Activated CD8-positive, alpha-beta T cell treated with anti-CD3 and anti-CD28 coated beads, Interleukin-2, amount 10 ng/mL, durations not matched to agents 7 days and 5 days (primary cell): ENCODE measurements at regions not wholly inside any gene's neighbourhood (a gene's known extent, or its start where the extent isn't known, plus 50 kb on each side); places are given as distances from the start of the nearest gene placed in this dataset.
"Not testable (repeated sequence)": the region's sequence is repeated elsewhere in the genome, so short reads cannot be mapped to it uniquely, and the experiment has no call there.

ENCODE experiments used
- ATAC-seq: fragments of 150-1000 bp; cut with Tn5 transposase; one replicate; pipeline ENCODE4 v1.10.0; 2021; ENCODE audit warnings: moderate library complexity
- CTCF ChIA-PET: fragments of 350-600 bp; sonication (Branson Sonifier 250); formaldehyde crosslinking; loops from one replicate; lab custom pipeline; 2021; ENCODE audit warnings: antibody characterized with exemption; lab: Charles Lee
- POLR2A ChIA-PET: fragments of 350-600 bp; sonication (Branson Sonifier 250); formaldehyde crosslinking; loops from one replicate; lab custom pipeline; 2021; ENCODE audit warnings: antibody characterized with exemption; lab: Charles Lee
- DNase-seq: peaks from one replicate; pipeline ENCODE4 v3.0.0-alpha.2; 2020
- H3K27ac Mint-ChIP-seq: one replicate; pipeline ENCODE4 v1.8.0; 2021; ENCODE audit warnings: mild to moderate bottlenecking, mixed read lengths
- H3K27me3 Mint-ChIP-seq: one replicate; pipeline ENCODE4 v1.8.0; 2021; ENCODE audit warnings: low read depth, mixed read lengths
- H3K36me3 Mint-ChIP-seq: one replicate; pipeline ENCODE4 v1.8.0; 2021; ENCODE audit warnings: low read depth, mixed read lengths
- H3K4me1 Mint-ChIP-seq: one replicate; pipeline ENCODE4 v1.8.0; 2021; ENCODE audit warnings: low read depth, mixed read lengths
- H3K4me3 Mint-ChIP-seq: one replicate; pipeline ENCODE4 v1.8.0; 2021; ENCODE audit warnings: mild to moderate bottlenecking, mixed read lengths
- H3K9me3 Mint-ChIP-seq: one replicate; pipeline ENCODE4 v1.8.0; 2022; ENCODE audit warnings: mixed read lengths; ENCODE audit not compliant: insufficient read depth

- no peak for DNase-seq
- ChIA-PET CTCF (no interaction called here), POLR2A (no interaction called here)
- no peak for ATAC-seq
- no peaks in the 10 kb centered on the region for H3K4me1 Mint-ChIP-seq
- no peaks in the 10 kb centered on the region for H3K9me3 Mint-ChIP-seq
- H3K36me3 Mint-ChIP-seq: peaks cover 7% of the 10 kb centered on the region
- no peak overlapping the region for H3K4me3 Mint-ChIP-seq
- no peaks in the 10 kb centered on the region for H3K27me3 Mint-ChIP-seq
- H3K27ac Mint-ChIP-seq: no peak overlapping the region
Measured at GRCh38 chrX:54615109-54615508, 85.1 kb downstream of the GNL3L start.

GRCh38 chrX:54633641-54634040, 103.6 kb downstream of the GNL3L start:
- peaks cover under 1% of the 10 kb centered on the region for H3K36me3 Mint-ChIP-seq
- ChIA-PET POLR2A (no interaction called here), CTCF (no interaction called here)
- no peak for DNase-seq
- no peak for ATAC-seq
- H3K4me3 Mint-ChIP-seq: no peak overlapping the region
- peaks cover 2% of the 10 kb centered on the region for H3K4me1 Mint-ChIP-seq
- H3K9me3 Mint-ChIP-seq: peaks cover 6% of the 10 kb centered on the region
- no peak overlapping the region for H3K27ac Mint-ChIP-seq
- H3K27me3 Mint-ChIP-seq: no peaks in the 10 kb centered on the region

GRCh38 chrX:54639018-54639345, 109.0 kb downstream of the GNL3L start:
- CTCF ChIA-PET: interaction anchor here (1.0 kb wide), 3 partner anchors 12 to 170 kb away, joined by 3 to 4 read pairs (median 3); no protein-coding TSS in a partner anchor
- H3K4me3 Mint-ChIP-seq: peak overlapping the region; percentile 92
- H3K4me1 Mint-ChIP-seq: peaks cover 12% of the 10 kb centered on the region
- H3K9me3 Mint-ChIP-seq: peaks cover 6% of the 10 kb centered on the region
- no peaks in the 10 kb centered on the region for H3K27me3 Mint-ChIP-seq
- peak overlapping the region; percentile 99 for H3K27ac Mint-ChIP-seq
- DNase-seq (no peak), ATAC-seq (no peak)
- POLR2A ChIA-PET: interaction anchor here (0.6 to 1.8 kb wide), 9 partner anchors 109 to 1929 kb away, joined by 3 to 19 read pairs (median 5); partner anchors contain the start of genes APEX2, GNL3L, MAGED2 and PHF8
- peaks cover 4% of the 10 kb centered on the region for H3K36me3 Mint-ChIP-seq

DNA sequence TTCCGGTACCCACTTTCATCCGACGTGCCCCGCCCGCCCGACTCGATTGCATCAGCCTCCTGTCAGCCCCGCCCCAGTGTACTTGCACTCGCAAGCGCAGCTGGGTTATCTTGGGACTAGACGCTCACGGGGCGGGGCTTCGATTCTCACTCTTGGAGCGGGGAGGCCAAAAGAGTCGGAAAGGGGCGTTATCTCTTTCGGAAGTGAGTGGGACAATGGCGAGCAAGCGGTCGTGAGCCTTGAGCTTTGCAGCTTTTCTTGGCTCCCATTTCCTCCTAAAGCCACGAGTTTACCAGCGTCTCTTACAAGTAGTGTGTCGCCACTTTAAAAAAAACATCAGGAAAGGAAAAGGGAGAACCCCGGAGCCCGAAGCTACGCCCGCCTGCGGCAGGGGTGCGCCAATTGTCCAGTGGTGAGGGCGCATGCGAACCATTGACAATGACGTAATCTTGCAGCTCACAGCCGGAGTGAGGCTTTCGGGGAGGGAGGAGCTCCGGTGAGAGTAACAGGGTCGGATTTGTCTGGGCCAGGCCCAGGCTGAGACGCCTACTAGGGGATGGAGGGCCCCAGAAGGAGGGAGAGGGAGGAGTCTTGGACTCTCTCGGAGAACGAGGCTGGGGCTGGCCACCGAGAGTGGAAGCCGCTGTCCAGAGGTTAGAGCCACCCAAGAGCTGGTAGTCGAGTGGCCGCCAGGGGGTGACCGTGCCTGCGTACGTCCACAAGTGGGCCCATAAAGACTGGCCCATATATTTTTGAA, 109.5 kb downstream of the GNL3L start:
- Mint-ChIP-seq H3K9me3 (peaks cover 6% of the 10 kb centered on the region), H3K4me1 (peaks cover 12% of the 10 kb centered on the region), H3K27ac (peak overlapping the region; percentile 99), H3K27me3 (no peaks in the 10 kb centered on the region), H3K36me3 (peaks cover 4% of the 10 kb centered on the region), H3K4me3 (peak overlapping the region; percentile 92)
- peak; percentile 96 for DNase-seq
- ChIA-PET POLR2A (interaction anchor here (0.6 to 1.8 kb wide), 11 partner anchors 109 to 1928 kb away, joined by 3 to 19 read pairs (median 4); partner anchors contain the start of genes APEX2, GNL3L, MAGED2 and PHF8), CTCF (interaction anchor here (1.0 to 1.5 kb wide), 4 partner anchors 11 to 418 kb away, joined by 3 to 4 read pairs (median 3); no protein-coding TSS in a partner anchor)
- ATAC-seq: peak; percentile 97

- DNase-seq (no peak), ATAC-seq (no peak)
- H3K9me3 Mint-ChIP-seq: peaks cover 2% of the 10 kb centered on the region
- POLR2A ChIA-PET: interaction anchor here (0.7 to 1.8 kb wide), 9 partner anchors 110 to 925 kb away, joined by 3 to 19 read pairs (median 5); partner anchors contain the start of genes APEX2, GNL3L and TSR2
- peaks cover 12% of the 10 kb centered on the region for H3K4me1 Mint-ChIP-seq
- CTCF ChIA-PET: interaction anchor here (1.0 to 1.5 kb wide), 2 partner anchors 147 to 417 kb away, joined by 3 to 4 read pairs; no protein-coding TSS in a partner anchor
- H3K36me3 Mint-ChIP-seq: peaks cover 4% of the 10 kb centered on the region
- no peaks in the 10 kb centered on the region for H3K27me3 Mint-ChIP-seq
- peak overlapping the region; percentile 99 for H3K27ac Mint-ChIP-seq
- peak overlapping the region; percentile 92 for H3K4me3 Mint-ChIP-seq
Measured at GRCh38 chrX:54640103-54640690, 110.2 kb downstream of the GNL3L start.

- Mint-ChIP-seq H3K4me3 (no peak overlapping the region), H3K9me3 (no peaks in the 10 kb centered on the region), H3K27me3 (no peaks in the 10 kb centered on the region), H3K36me3 (peaks cover 4% of the 10 kb centered on the region), H3K27ac (no peak overlapping the region), H3K4me1 (peaks cover 12% of the 10 kb centered on the region)
- ChIA-PET POLR2A (interaction anchor here (0.7 kb wide), 1 partner anchor 698 kb away, joined by 4 read pairs; no protein-coding TSS in a partner anchor), CTCF (interaction anchor here (1.5 kb wide), 1 partner anchor 416 kb away, joined by 3 read pairs; no protein-coding TSS in a partner anchor)
- no peak for DNase-seq
- no peak for ATAC-seq
Measured at GRCh38 chrX:54640736-54641135, 110.7 kb downstream of the GNL3L start.

- ATAC-seq: no peak
- ChIA-PET CTCF (no interaction called here), POLR2A (no interaction called here)
- no peak overlapping the region for H3K27ac Mint-ChIP-seq
- peaks cover 4% of the 10 kb centered on the region for H3K36me3 Mint-ChIP-seq
- H3K4me3 Mint-ChIP-seq: no peak overlapping the region
- peaks cover 12% of the 10 kb centered on the region for H3K4me1 Mint-ChIP-seq
- no peaks in the 10 kb centered on the region for H3K27me3 Mint-ChIP-seq
- DNase-seq: no peak
- no peaks in the 10 kb centered on the region for H3K9me3 Mint-ChIP-seq
Measured at GRCh38 chrX:54641530-54641929, 111.5 kb downstream of the GNL3L start.

GRCh38 chrX:54647607-54648006, 117.6 kb downstream of the GNL3L start:
- H3K27ac Mint-ChIP-seq, H3K4me1 Mint-ChIP-seq, H3K9me3 Mint-ChIP-seq, POLR2A ChIA-PET, H3K4me3 Mint-ChIP-seq, DNase-seq, H3K36me3 Mint-ChIP-seq, CTCF ChIA-PET, H3K27me3 Mint-ChIP-seq, ATAC-seq: not testable (repeated sequence)

DNA sequence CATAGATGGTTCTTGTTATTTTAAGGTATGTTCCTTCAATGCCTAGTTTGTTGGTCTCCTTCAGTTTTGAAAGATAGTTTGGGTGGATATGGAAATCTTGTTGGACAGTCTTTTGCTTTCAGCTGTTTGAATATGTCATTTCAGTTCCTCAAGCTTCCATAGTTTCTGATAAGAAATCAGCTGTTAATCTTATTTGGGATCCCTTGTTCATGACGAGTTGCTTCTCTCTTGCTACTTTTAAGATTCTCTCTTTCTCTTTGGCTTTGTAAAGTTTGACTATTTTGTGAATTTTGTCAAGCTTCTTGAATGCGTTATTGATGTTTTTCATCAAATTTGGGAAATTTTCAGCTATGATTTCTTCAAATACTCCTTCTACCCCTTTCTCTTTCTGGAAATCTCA, 129.5 kb downstream of the GNL3L start:
- Mint-ChIP-seq H3K4me1 (no peaks in the 10 kb centered on the region), H3K9me3 (no peaks in the 10 kb centered on the region), H3K27me3 (peaks cover 3% of the 10 kb centered on the region), H3K4me3 (no peak overlapping the region), H3K27ac (no peak overlapping the region), H3K36me3 (no peaks in the 10 kb centered on the region)
- ATAC-seq (no peak), DNase-seq (no peak)
- ChIA-PET POLR2A (no interaction called here), CTCF (no interaction called here)

DNA sequence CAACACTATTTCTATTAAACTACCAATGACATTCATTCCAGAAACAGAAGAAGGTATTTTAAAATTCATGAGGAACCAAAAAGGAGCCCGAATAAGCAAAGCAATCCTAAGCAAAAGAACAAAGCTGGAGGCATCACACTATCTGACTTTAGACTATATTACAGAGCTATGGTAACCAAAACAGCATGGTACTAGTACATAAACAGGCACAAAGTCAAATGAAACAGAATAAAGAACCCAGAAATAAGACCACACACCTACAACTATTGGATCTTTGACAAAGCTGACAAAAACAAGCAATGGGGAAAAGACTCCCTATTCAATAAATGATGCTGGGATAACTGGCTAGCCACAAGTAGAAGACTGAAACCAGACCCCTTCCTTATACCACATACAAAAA, 122.3 kb downstream of the ITIH6 start:
- Mint-ChIP-seq H3K4me1 (no peaks in the 10 kb centered on the region), H3K4me3 (no peak overlapping the region), H3K27me3 (no peaks in the 10 kb centered on the region), H3K9me3 (no peaks in the 10 kb centered on the region), H3K27ac (no peak overlapping the region), H3K36me3 (no peaks in the 10 kb centered on the region)
- ATAC-seq (no peak), DNase-seq (no peak)
- ChIA-PET POLR2A (no interaction called here), CTCF (no interaction called here)

DNA sequence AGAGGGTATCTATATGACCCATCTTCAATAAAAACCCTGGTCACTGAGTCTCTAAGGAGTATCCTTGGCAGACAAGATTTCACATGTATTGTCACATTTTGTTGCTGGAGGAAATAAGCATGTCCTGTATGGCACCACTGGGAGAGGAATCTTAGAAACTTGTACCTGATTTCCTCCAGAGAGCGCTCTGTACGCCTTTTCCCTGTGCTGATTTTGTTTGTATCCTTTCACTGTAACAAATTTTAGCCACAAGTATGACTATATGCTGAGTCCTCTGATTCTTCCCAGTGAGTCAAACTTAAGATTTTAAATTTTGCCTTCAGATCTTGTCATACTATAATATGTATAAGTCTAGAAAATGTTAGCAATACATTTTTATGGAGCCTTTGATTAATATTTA, 102.8 kb downstream of the ITIH6 start:
- H3K4me1 Mint-ChIP-seq: no peaks in the 10 kb centered on the region
- no peak overlapping the region for H3K4me3 Mint-ChIP-seq
- H3K27me3 Mint-ChIP-seq: no peaks in the 10 kb centered on the region

More for the DNA sequence above, 102.8 kb downstream of the ITIH6 start:
- DNase-seq: no peak
- no peak for ATAC-seq
- H3K27ac Mint-ChIP-seq: no peak overlapping the region
- no peaks in the 10 kb centered on the region for H3K36me3 Mint-ChIP-seq
- CTCF ChIA-PET: no interaction called here
- no peaks in the 10 kb centered on the region for H3K9me3 Mint-ChIP-seq
- POLR2A ChIA-PET: no interaction called here
